ENCODE measurements at regions not wholly inside any gene's neighbourhood (a gene's known extent, or its start where the extent isn't known, plus 50 kb on each side); places are given as distances from the start of the nearest gene placed in this dataset.

GRCh38 chr10:20726381-20726780 is 170.7 kb downstream of the NEBL start:
- no peaks in the 10 kb centered on the region for H3K27me3 ChIP-seq (ENCODE audit: control insufficient read depth in 5 of 5, insufficient read depth in 4 of 5, low read length in 5 of 5)
- H3K27ac ChIP-seq (ENCODE audit: low read depth, low read length) = no peak overlapping the region
- no peaks in the 10 kb centered on the region for H3K4me1 ChIP-seq (ENCODE audit: control insufficient read depth in 5 of 5, insufficient read depth in 5 of 5, low read length in 5 of 5)
- no peak overlapping the region for H3K4me3 ChIP-seq (ENCODE audit: low read depth in 1 of 5, low read length in 5 of 5)
- H3K36me3 ChIP-seq (ENCODE audit: control insufficient read depth in 5 of 5, insufficient read depth in 5 of 5, low read length in 5 of 5) = no peaks in the 10 kb centered on the region
- no peak overlapping the region for H3K9ac ChIP-seq (ENCODE audit: low read length in 5 of 5)
- peaks cover 0 to 10% (median 8%) of the 10 kb centered on the region in 5 donors for H3K9me3 ChIP-seq (ENCODE audit: control insufficient read depth in 5 of 5, low read length in 5 of 5)

- H3K4me1 ChIP-seq (ENCODE audit: control insufficient read depth in 5 of 5, insufficient read depth in 5 of 5, low read length in 5 of 5) = peaks cover 0 to 1% (median 0%) of the 10 kb centered on the region in 5 donors
- no peak overlapping the region for H3K27ac ChIP-seq (ENCODE audit: low read depth, low read length)
- H3K36me3 ChIP-seq (ENCODE audit: control insufficient read depth in 5 of 5, insufficient read depth in 5 of 5, low read length in 5 of 5) = no peaks in the 10 kb centered on the region
- no peaks in the 10 kb centered on the region for H3K27me3 ChIP-seq (ENCODE audit: control insufficient read depth in 5 of 5, insufficient read depth in 4 of 5, low read length in 5 of 5)
- no peak overlapping the region for H3K9ac ChIP-seq (ENCODE audit: low read length in 5 of 5)
- no peak overlapping the region for H3K4me3 ChIP-seq (ENCODE audit: low read depth in 1 of 5, low read length in 5 of 5)
- H3K9me3 ChIP-seq (ENCODE audit: control insufficient read depth in 5 of 5, low read length in 5 of 5) = peaks cover 0 to 3% (median 0%) of the 10 kb centered on the region in 5 donors
These were observed 182.1 kb downstream of the NEBL start for GRCh38 chr10:20714979-20715378.

GRCh38 chr10:20714518-20714917 is 182.6 kb downstream of the NEBL start:
- Histone ChIP-seq H3K27me3 (ENCODE audit: control insufficient read depth in 5 of 5, insufficient read depth in 4 of 5, low read length in 5 of 5) (no peaks in the 10 kb centered on the region), H3K27ac (ENCODE audit: low read depth, low read length) (no peak overlapping the region), H3K4me1 (ENCODE audit: control insufficient read depth in 5 of 5, insufficient read depth in 5 of 5, low read length in 5 of 5) (peaks cover 0 to 3% (median 0%) of the 10 kb centered on the region in 5 donors), H3K36me3 (ENCODE audit: control insufficient read depth in 5 of 5, insufficient read depth in 5 of 5, low read length in 5 of 5) (no peaks in the 10 kb centered on the region), H3K4me3 (ENCODE audit: low read depth in 1 of 5, low read length in 5 of 5) (no peak overlapping the region), H3K9me3 (ENCODE audit: control insufficient read depth in 5 of 5, low read length in 5 of 5) (peaks cover 0 to 3% (median 0%) of the 10 kb centered on the region in 5 donors), H3K9ac (ENCODE audit: low read length in 5 of 5) (no peak overlapping the region)

- no peak overlapping the region for H3K27ac ChIP-seq (ENCODE audit: low read depth, low read length)
- no peaks in the 10 kb centered on the region for H3K27me3 ChIP-seq (ENCODE audit: control insufficient read depth in 5 of 5, insufficient read depth in 4 of 5, low read length in 5 of 5)
- no peak overlapping the region for H3K9ac ChIP-seq (ENCODE audit: low read length in 5 of 5)
- H3K9me3 ChIP-seq (ENCODE audit: control insufficient read depth in 5 of 5, low read length in 5 of 5) = peaks cover 0 to 3% (median 0%) of the 10 kb centered on the region in 5 donors
- no peaks in the 10 kb centered on the region for H3K36me3 ChIP-seq (ENCODE audit: control insufficient read depth in 5 of 5, insufficient read depth in 5 of 5, low read length in 5 of 5)
- H3K4me3 ChIP-seq (ENCODE audit: low read depth in 1 of 5, low read length in 5 of 5) = no peak overlapping the region
- peaks cover 0 to 3% (median 0%) of the 10 kb centered on the region in 5 donors for H3K4me1 ChIP-seq (ENCODE audit: control insufficient read depth in 5 of 5, insufficient read depth in 5 of 5, low read length in 5 of 5)
These were observed 183.7 kb downstream of the NEBL start for GRCh38 chr10:20713420-20713819.

- Histone ChIP-seq H3K27me3 (ENCODE audit: control insufficient read depth in 5 of 5, insufficient read depth in 4 of 5, low read length in 5 of 5) (no peaks in the 10 kb centered on the region), H3K4me1 (ENCODE audit: control insufficient read depth in 5 of 5, insufficient read depth in 5 of 5, low read length in 5 of 5) (peaks cover 0 to 3% (median 0%) of the 10 kb centered on the region in 5 donors), H3K9me3 (ENCODE audit: control insufficient read depth in 5 of 5, low read length in 5 of 5) (peaks cover 0 to 3% (median 0%) of the 10 kb centered on the region in 5 donors), H3K27ac (ENCODE audit: low read depth, low read length) (no peak overlapping the region), H3K36me3 (ENCODE audit: control insufficient read depth in 5 of 5, insufficient read depth in 5 of 5, low read length in 5 of 5) (no peaks in the 10 kb centered on the region), H3K9ac (ENCODE audit: low read length in 5 of 5) (no peak overlapping the region), H3K4me3 (ENCODE audit: low read depth in 1 of 5, low read length in 5 of 5) (no peak overlapping the region)
These were observed 184.3 kb downstream of the NEBL start for GRCh38 chr10:20712774-20713173.

- H3K4me3 ChIP-seq (ENCODE audit: low read depth in 1 of 5, low read length in 5 of 5) = no peak overlapping the region
- H3K27ac ChIP-seq (ENCODE audit: low read depth, low read length) = no peak overlapping the region
These were observed 187.4 kb downstream of the NEBL start for GRCh38 chr10:20709708-20710107.

GRCh38 chr10:20708305-20708704 is 188.8 kb downstream of the NEBL start:
- Histone ChIP-seq H3K27ac (ENCODE audit: low read depth, low read length) (no peak overlapping the region), H3K4me3 (ENCODE audit: low read depth in 1 of 5, low read length in 5 of 5) (no peak overlapping the region), H3K27me3 (ENCODE audit: control insufficient read depth in 5 of 5, insufficient read depth in 4 of 5, low read length in 5 of 5) (no peaks in the 10 kb centered on the region), H3K9me3 (ENCODE audit: control insufficient read depth in 5 of 5, low read length in 5 of 5) (no peaks in the 10 kb centered on the region), H3K36me3 (ENCODE audit: control insufficient read depth in 5 of 5, insufficient read depth in 5 of 5, low read length in 5 of 5) (no peaks in the 10 kb centered on the region), H3K4me1 (ENCODE audit: control insufficient read depth in 5 of 5, insufficient read depth in 5 of 5, low read length in 5 of 5) (peaks cover 0 to 3% (median 0%) of the 10 kb centered on the region in 5 donors), H3K9ac (ENCODE audit: low read length in 5 of 5) (no peak overlapping the region)

More at GRCh38 chr10:20709708-20710107, 187.4 kb downstream of the NEBL start:
- Histone ChIP-seq H3K27me3 (ENCODE audit: control insufficient read depth in 5 of 5, insufficient read depth in 4 of 5, low read length in 5 of 5) (no peaks in the 10 kb centered on the region), H3K9ac (ENCODE audit: low read length in 5 of 5) (no peak overlapping the region), H3K4me1 (ENCODE audit: control insufficient read depth in 5 of 5, insufficient read depth in 5 of 5, low read length in 5 of 5) (peaks cover 0 to 3% (median 0%) of the 10 kb centered on the region in 5 donors), H3K9me3 (ENCODE audit: control insufficient read depth in 5 of 5, low read length in 5 of 5) (no peaks in the 10 kb centered on the region), H3K36me3 (ENCODE audit: control insufficient read depth in 5 of 5, insufficient read depth in 5 of 5, low read length in 5 of 5) (no peaks in the 10 kb centered on the region)

- no peak overlapping the region for H3K9ac ChIP-seq (ENCODE audit: low read length in 5 of 5)
- peaks cover 0 to 3% (median 0%) of the 10 kb centered on the region in 5 donors for H3K4me1 ChIP-seq (ENCODE audit: control insufficient read depth in 5 of 5, insufficient read depth in 5 of 5, low read length in 5 of 5)
- H3K4me3 ChIP-seq (ENCODE audit: low read depth in 1 of 5, low read length in 5 of 5) = no peak overlapping the region
- H3K27me3 ChIP-seq (ENCODE audit: control insufficient read depth in 5 of 5, insufficient read depth in 4 of 5, low read length in 5 of 5) = no peaks in the 10 kb centered on the region
- no peak overlapping the region for H3K27ac ChIP-seq (ENCODE audit: low read depth, low read length)
- H3K9me3 ChIP-seq (ENCODE audit: control insufficient read depth in 5 of 5, low read length in 5 of 5) = peaks cover 0 to 2% (median 0%) of the 10 kb centered on the region in 5 donors
- H3K36me3 ChIP-seq (ENCODE audit: control insufficient read depth in 5 of 5, insufficient read depth in 5 of 5, low read length in 5 of 5) = no peaks in the 10 kb centered on the region
These were observed 189.9 kb downstream of the NEBL start for GRCh38 chr10:20707251-20707650.

- Histone ChIP-seq H3K27ac (ENCODE audit: low read depth, low read length) (no peak overlapping the region), H3K9me3 (ENCODE audit: control insufficient read depth in 5 of 5, low read length in 5 of 5) (peaks cover 2 to 7% (median 2%) of the 10 kb centered on the region in 5 donors), H3K4me3 (ENCODE audit: low read depth in 1 of 5, low read length in 5 of 5) (no peak overlapping the region), H3K27me3 (ENCODE audit: control insufficient read depth in 5 of 5, insufficient read depth in 4 of 5, low read length in 5 of 5) (no peaks in the 10 kb centered on the region), H3K36me3 (ENCODE audit: control insufficient read depth in 5 of 5, insufficient read depth in 5 of 5, low read length in 5 of 5) (no peaks in the 10 kb centered on the region), H3K4me1 (ENCODE audit: control insufficient read depth in 5 of 5, insufficient read depth in 5 of 5, low read length in 5 of 5) (no peaks in the 10 kb centered on the region), H3K9ac (ENCODE audit: low read length in 5 of 5) (no peak overlapping the region)
These were observed 198.3 kb downstream of the NEBL start for GRCh38 chr10:20698837-20699236.

GRCh38 chr10:20694296-20694695 is 202.8 kb downstream of the NEBL start:
- Histone ChIP-seq H3K4me3 (ENCODE audit: low read depth in 1 of 5, low read length in 5 of 5) (no peak overlapping the region), H3K27me3 (ENCODE audit: control insufficient read depth in 5 of 5, insufficient read depth in 4 of 5, low read length in 5 of 5) (no peaks in the 10 kb centered on the region), H3K27ac (ENCODE audit: low read depth, low read length) (no peak overlapping the region), H3K9me3 (ENCODE audit: control insufficient read depth in 5 of 5, low read length in 5 of 5) (no peaks in the 10 kb centered on the region), H3K36me3 (ENCODE audit: control insufficient read depth in 5 of 5, insufficient read depth in 5 of 5, low read length in 5 of 5) (no peaks in the 10 kb centered on the region), H3K4me1 (ENCODE audit: control insufficient read depth in 5 of 5, insufficient read depth in 5 of 5, low read length in 5 of 5) (no peaks in the 10 kb centered on the region), H3K9ac (ENCODE audit: low read length in 5 of 5) (no peak overlapping the region)
